ENCODE measurements at regions not wholly inside any gene's neighbourhood (a gene's known extent, or its start where the extent isn't known, plus 50 kb on each side); places are given as distances from the start of the nearest gene placed in this dataset.
"Not testable (repeated sequence)": the region's sequence is repeated elsewhere in the genome, so short reads cannot be mapped to it uniquely, and the experiment has no call there.

- intact Hi-C loops (cut with DNase I; ENCODE audit: low total_unique reads): no loop called here
- no peak overlapping the region for H3K4me3 ChIP-seq
- peak in 1 of 2 donors; percentile 54 for DNase-seq
- H3K9me3 ChIP-seq: peaks cover 0 to 9% (median 6%) of the 10 kb centered on the region in 4 donors
- TF ChIP-seq, protein P1, sequence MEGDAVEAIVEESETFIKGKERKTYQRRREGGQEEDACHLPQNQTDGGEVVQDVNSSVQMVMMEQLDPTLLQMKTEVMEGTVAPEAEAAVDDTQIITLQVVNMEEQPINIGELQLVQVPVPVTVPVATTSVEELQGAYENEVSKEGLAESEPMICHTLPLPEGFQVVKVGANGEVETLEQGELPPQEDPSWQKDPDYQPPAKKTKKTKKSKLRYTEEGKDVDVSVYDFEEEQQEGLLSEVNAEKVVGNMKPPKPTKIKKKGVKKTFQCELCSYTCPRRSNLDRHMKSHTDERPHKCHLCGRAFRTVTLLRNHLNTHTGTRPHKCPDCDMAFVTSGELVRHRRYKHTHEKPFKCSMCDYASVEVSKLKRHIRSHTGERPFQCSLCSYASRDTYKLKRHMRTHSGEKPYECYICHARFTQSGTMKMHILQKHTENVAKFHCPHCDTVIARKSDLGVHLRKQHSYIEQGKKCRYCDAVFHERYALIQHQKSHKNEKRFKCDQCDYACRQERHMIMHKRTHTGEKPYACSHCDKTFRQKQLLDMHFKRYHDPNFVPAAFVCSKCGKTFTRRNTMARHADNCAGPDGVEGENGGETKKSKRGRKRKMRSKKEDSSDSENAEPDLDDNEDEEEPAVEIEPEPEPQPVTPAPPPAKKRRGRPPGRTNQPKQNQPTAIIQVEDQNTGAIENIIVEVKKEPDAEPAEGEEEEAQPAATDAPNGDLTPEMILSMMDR (IDR thresholded peaks at IDR 0.05): no peak
- TF ChIP-seq POLR2A (IDR thresholded peaks at IDR 0.05) (no peak), EP300 (IDR thresholded peaks at IDR 0.05) (no peak), POLR2AphosphoS5 (IDR thresholded peaks at IDR 0.05) (no peak)
- no peaks in the 10 kb centered on the region for H3K27me3 ChIP-seq
- H3K4me1 ChIP-seq: no peaks in the 10 kb centered on the region
- no peak overlapping the region for H3K27ac ChIP-seq
- no peaks in the 10 kb centered on the region for H3K36me3 ChIP-seq
Measured at GRCh38 chr3:8307545-8308110, 194.0 kb upstream of the LMCD1 start.

DNA sequence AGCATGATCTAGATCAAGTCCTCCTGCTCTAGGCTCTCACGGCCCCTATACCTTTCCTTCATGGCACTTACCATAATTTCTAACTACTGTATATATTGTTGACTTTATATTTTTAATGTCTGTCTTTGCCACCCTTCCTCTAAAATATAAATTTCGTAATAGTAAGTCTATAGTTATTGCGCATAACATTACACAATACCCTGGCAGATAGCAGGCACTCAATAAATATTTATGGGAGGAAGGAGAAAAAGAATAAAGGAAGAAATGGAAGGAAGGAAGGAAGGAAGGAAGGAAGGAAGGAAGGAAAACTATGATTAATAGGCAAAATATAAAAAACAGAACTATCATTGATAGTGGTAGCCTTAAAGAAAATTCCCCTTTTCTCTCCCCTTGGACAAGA lies 190.3 kb upstream of the LMCD1 start:
- 86 to 93% (median 92%) methylated on average over 3 of the region's 3 CpGs for WGBS, 5 donors
- DNase-seq: no peak
- no peak overlapping the region for H3K4me3 ChIP-seq
- TF ChIP-seq EP300 (IDR thresholded peaks at IDR 0.05) (no peak), POLR2AphosphoS5 (IDR thresholded peaks at IDR 0.05) (no peak)
- TF ChIP-seq, protein P1 (IDR thresholded peaks at IDR 0.05): no peak
- no peak overlapping the region for H3K27ac ChIP-seq
- intact Hi-C loops (cut with DNase I; ENCODE audit: low total_unique reads): no loop called here
- peaks cover 0 to 9% (median 6%) of the 10 kb centered on the region in 4 donors for H3K9me3 ChIP-seq
- peaks cover 0 to 18% (median 0%) of the 10 kb centered on the region in 4 donors for H3K4me1 ChIP-seq
- H3K36me3 ChIP-seq: no peaks in the 10 kb centered on the region
- H3K27me3 ChIP-seq: no peaks in the 10 kb centered on the region

DNA sequence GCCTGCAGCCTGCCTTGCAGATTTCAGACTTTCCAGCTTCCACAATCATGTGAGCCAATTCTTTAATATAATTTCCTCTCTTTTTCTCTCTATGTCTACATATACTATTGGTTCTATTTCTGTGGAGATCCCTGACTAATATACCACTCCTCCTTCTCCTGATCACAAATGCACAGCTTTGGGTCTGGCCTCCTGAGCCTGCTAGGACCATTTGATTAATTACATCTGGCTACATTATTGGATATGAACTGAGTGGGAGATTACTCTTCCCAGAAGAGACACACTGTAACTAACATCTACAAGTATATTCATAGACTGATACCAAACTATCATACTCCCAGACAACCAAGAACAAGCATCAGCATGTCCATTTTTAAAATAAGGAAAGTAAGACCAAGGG lies 188.9 kb upstream of the LMCD1 start:
- no peak overlapping the region for H3K4me3 ChIP-seq
- H3K9me3 ChIP-seq: peaks cover 0 to 9% (median 6%) of the 10 kb centered on the region in 4 donors
- no peak for DNase-seq
- TF ChIP-seq, protein P1 (IDR thresholded peaks at IDR 0.05): no peak
- TF ChIP-seq POLR2AphosphoS5 (IDR thresholded peaks at IDR 0.05): no peak
- no peak for TF ChIP-seq POLR2A (IDR thresholded peaks at IDR 0.05)
- no peak for TF ChIP-seq EP300 (IDR thresholded peaks at IDR 0.05)
- H3K27me3 ChIP-seq: no peaks in the 10 kb centered on the region
- H3K4me1 ChIP-seq: peaks cover 0 to 21% (median 0%) of the 10 kb centered on the region in 4 donors
- intact Hi-C loops (cut with DNase I; ENCODE audit: low total_unique reads): no loop called here
- H3K27ac ChIP-seq: peak overlapping the region in 3 of 5 donors; percentile 31 to 56 (median 32)
- H3K36me3 ChIP-seq: no peaks in the 10 kb centered on the region

DNA sequence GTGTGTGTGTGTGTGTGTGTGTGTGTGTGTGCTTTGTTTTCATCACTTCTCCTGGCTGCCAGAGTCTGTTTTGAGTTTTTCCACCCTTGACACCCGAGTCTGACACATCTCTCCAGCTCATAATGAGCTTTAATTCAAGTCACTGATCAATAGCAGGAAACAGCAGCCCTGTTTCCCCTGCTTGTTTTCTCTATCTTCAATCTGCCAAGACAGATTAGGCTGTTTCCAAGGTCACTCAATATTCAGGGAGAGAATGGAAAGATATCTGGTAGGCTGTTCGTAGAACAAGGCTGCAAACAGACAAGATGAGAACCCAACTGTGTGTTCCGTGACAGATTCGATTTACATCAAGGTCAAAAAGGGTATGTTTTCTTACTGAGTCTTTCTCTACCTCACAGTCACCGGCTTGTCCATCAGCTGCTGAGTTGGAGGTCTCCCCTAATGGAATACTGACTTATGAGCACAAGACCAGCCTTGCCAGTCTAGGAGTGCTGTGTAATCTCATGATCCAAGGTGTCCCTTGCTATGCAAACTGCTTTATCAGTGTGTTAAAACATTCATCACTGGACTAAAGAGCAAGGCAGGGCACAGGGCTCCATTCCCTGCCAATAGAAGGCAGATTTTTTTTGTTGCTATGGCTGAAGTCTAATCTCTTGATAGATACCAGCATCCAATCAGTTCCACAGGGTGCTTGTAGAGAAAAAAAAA lies 187.9 kb upstream of the LMCD1 start:
- peak overlapping the region in 4 of 5 donors; percentile 29 to 56 (median 33) for H3K27ac ChIP-seq
- peak; percentile 47 to 70 for DNase-seq
- WGBS, 5 donors: 31 to 43% (median 35%) methylated on average over 5 of the region's 5 CpGs

GRCh38 chr3:8315526-8315925 lies 186.1 kb upstream of the LMCD1 start:
- 79 to 89% (median 82%) methylated on average over 3 of the region's 3 CpGs for WGBS, 5 donors
- H3K4me3 ChIP-seq: not testable (repeated sequence)

More for the DNA sequence above, 187.9 kb upstream of the LMCD1 start:
- Histone ChIP-seq H3K4me1 (peaks cover 0 to 25% (median 0%) of the 10 kb centered on the region in 4 donors), H3K9me3 (peaks cover 0 to 8% (median 0%) of the 10 kb centered on the region in 4 donors), H3K4me3 (no peak overlapping the region), H3K36me3 (no peaks in the 10 kb centered on the region), H3K27me3 (no peaks in the 10 kb centered on the region)
- intact Hi-C loops (cut with DNase I; ENCODE audit: low total_unique reads): no loop called here
- peak in 2 of 3 donors; percentile 51 to 70 for TF ChIP-seq POLR2AphosphoS5 (IDR thresholded peaks at IDR 0.05)
- no peak for TF ChIP-seq POLR2A (IDR thresholded peaks at IDR 0.05)

More at GRCh38 chr3:8315526-8315925, 186.1 kb upstream of the LMCD1 start:
- H3K27me3 ChIP-seq; H3K9me3 ChIP-seq; DNase-seq; H3K36me3 ChIP-seq; intact Hi-C loops (cut with DNase I; ENCODE audit: low total_unique reads); H3K27ac ChIP-seq: not testable (repeated sequence)
- H3K4me1 ChIP-seq: peaks cover 0 to 25% (median 0%) of the 10 kb centered on the region in 4 donors

Measured in stomach (tissue), 8 donors.